ENCODE measurements at regions not wholly inside any gene's neighbourhood (a gene's known extent, or its start where the extent isn't known, plus 50 kb on each side); places are given as distances from the start of the nearest gene placed in this dataset.

- Mint-ChIP-seq H3K9me3 (peaks cover 34% of the 10 kb centered on the region), H3K27ac (no peak overlapping the region), H3K27me3 (ENCODE audit: insufficient read depth) (peaks cover 34% of the 10 kb centered on the region), H3K36me3 (ENCODE audit: low read depth) (peaks cover 6% of the 10 kb centered on the region), H3K4me1 (peaks cover 8% of the 10 kb centered on the region), H3K4me3 (no peak overlapping the region)
- Histone ChIP-seq H3K4me3 (ENCODE audit: low read length) (peak overlapping the region; percentile 32), H3K4me1 (ENCODE audit: control insufficient read depth, insufficient read depth, low read length) (no peaks in the 10 kb centered on the region), H3K27me3 (ENCODE audit: control insufficient read depth, insufficient read depth, low read length, poor library complexity, severe bottlenecking) (peaks cover 12% of the 10 kb centered on the region), H3K9me3 (ENCODE audit: control insufficient read depth, low read length) (peaks cover 32% of the 10 kb centered on the region), H3K27ac (ENCODE audit: low read depth, low read length) (no peak overlapping the region), H3K36me3 (ENCODE audit: control insufficient read depth, insufficient read depth, low read length) (no peaks in the 10 kb centered on the region), H3K9ac (ENCODE audit: extremely low read depth, low read length, poor library complexity, severe bottlenecking) (no peak overlapping the region)
- TF ChIP-seq CTCF (conservative IDR thresholded peaks at IDR 0.05), result no peak
- 93 to 100% methylated on average over 1 of the region's 1 CpG for WGBS, 2 experiments (ENCODE audit: insufficient coverage in 1 of 2, insufficient read length in 1 of 2)
- DNase-seq, result no peak
Measured at GRCh38 chr1:222457084-222457483, 90.8 kb downstream of the HHIPL2 start.

GRCh38 chr1:222455188-222455879, 92.6 kb downstream of the HHIPL2 start:
- Mint-ChIP-seq H3K36me3 (ENCODE audit: low read depth) (peaks cover 6% of the 10 kb centered on the region), H3K4me3 (no peak overlapping the region), H3K9me3 (peaks cover 34% of the 10 kb centered on the region), H3K27me3 (ENCODE audit: insufficient read depth) (peaks cover 50% of the 10 kb centered on the region), H3K27ac (no peak overlapping the region), H3K4me1 (peaks cover 8% of the 10 kb centered on the region)
- WGBS, 2 experiments (ENCODE audit: insufficient coverage in 1 of 2, insufficient read length in 1 of 2), result 14 to 19% methylated on average over 15 to 16 of the region's 16 CpGs
- H3K27me3 ChIP-seq (ENCODE audit: control insufficient read depth, insufficient read depth, low read length, poor library complexity, severe bottlenecking), result peaks cover 25% of the 10 kb centered on the region
- peak; percentile 98 for TF ChIP-seq CTCF (conservative IDR thresholded peaks at IDR 0.05)
- peaks cover 32% of the 10 kb centered on the region for H3K9me3 ChIP-seq (ENCODE audit: control insufficient read depth, low read length)
- no peak overlapping the region for H3K4me3 ChIP-seq (ENCODE audit: low read length)
- no peak overlapping the region for H3K9ac ChIP-seq (ENCODE audit: extremely low read depth, low read length, poor library complexity, severe bottlenecking)
- no peak overlapping the region for H3K27ac ChIP-seq (ENCODE audit: low read depth, low read length)
- H3K36me3 ChIP-seq (ENCODE audit: control insufficient read depth, insufficient read depth, low read length), result no peaks in the 10 kb centered on the region
- no peaks in the 10 kb centered on the region for H3K4me1 ChIP-seq (ENCODE audit: control insufficient read depth, insufficient read depth, low read length)
- DNase-seq, result peak; percentile 94

GRCh38 chr1:222454782-222455181, 93.1 kb downstream of the HHIPL2 start:
- Histone ChIP-seq H3K9ac (ENCODE audit: extremely low read depth, low read length, poor library complexity, severe bottlenecking) (no peak overlapping the region), H3K27me3 (ENCODE audit: control insufficient read depth, insufficient read depth, low read length, poor library complexity, severe bottlenecking) (peaks cover 29% of the 10 kb centered on the region), H3K9me3 (ENCODE audit: control insufficient read depth, low read length) (peaks cover 32% of the 10 kb centered on the region), H3K36me3 (ENCODE audit: control insufficient read depth, insufficient read depth, low read length) (no peaks in the 10 kb centered on the region), H3K4me1 (ENCODE audit: control insufficient read depth, insufficient read depth, low read length) (no peaks in the 10 kb centered on the region), H3K27ac (ENCODE audit: low read depth, low read length) (no peak overlapping the region), H3K4me3 (ENCODE audit: low read length) (no peak overlapping the region)
- Mint-ChIP-seq H3K36me3 (ENCODE audit: low read depth) (peaks cover 6% of the 10 kb centered on the region), H3K27me3 (ENCODE audit: insufficient read depth) (peaks cover 55% of the 10 kb centered on the region), H3K4me3 (no peak overlapping the region), H3K4me1 (peaks cover 7% of the 10 kb centered on the region), H3K9me3 (peaks cover 33% of the 10 kb centered on the region), H3K27ac (no peak overlapping the region)
- 48 to 58% methylated on average over 8 to 13 of the region's 13 CpGs for WGBS, 2 experiments (ENCODE audit: insufficient coverage in 1 of 2, insufficient read length in 1 of 2)
- no peak for TF ChIP-seq CTCF (conservative IDR thresholded peaks at IDR 0.05)
- peak; percentile 61 for DNase-seq
